ENCODE measurements at regions not wholly inside any gene's neighbourhood (a gene's known extent, or its start where the extent isn't known, plus 50 kb on each side); places are given as distances from the start of the nearest gene placed in this dataset.
"Not testable (repeated sequence)": the region's sequence is repeated elsewhere in the genome, so short reads cannot be mapped to it uniquely, and the experiment has no call there.

- ATAC-seq (no peak), DNase-seq (no peak)
- H3K4me1 Mint-ChIP-seq (ENCODE audit: low read depth), result no peaks in the 10 kb centered on the region
- H3K9me3 Mint-ChIP-seq, result no peaks in the 10 kb centered on the region
- H3K27me3 Mint-ChIP-seq (ENCODE audit: low read depth), result peaks cover 8% of the 10 kb centered on the region
- H3K4me3 Mint-ChIP-seq, result no peak overlapping the region
- no peaks in the 10 kb centered on the region for H3K36me3 Mint-ChIP-seq (ENCODE audit: insufficient read depth)
Measured at GRCh38 chr6:1226277-1227099, 85.4 kb upstream of the FOXQ1 start.

GRCh38 chr6:1224514-1224913, 87.4 kb upstream of the FOXQ1 start:
- no peak for DNase-seq
- Mint-ChIP-seq H3K9me3 (no peaks in the 10 kb centered on the region), H3K4me1 (ENCODE audit: low read depth) (no peaks in the 10 kb centered on the region), H3K27me3 (ENCODE audit: low read depth) (peaks cover 6% of the 10 kb centered on the region), H3K36me3 (ENCODE audit: insufficient read depth) (no peaks in the 10 kb centered on the region), H3K4me3 (no peak overlapping the region)
- ATAC-seq, result no peak

GRCh38 chr6:1222728-1223595, 88.9 kb upstream of the FOXQ1 start:
- no peaks in the 10 kb centered on the region for H3K4me1 Mint-ChIP-seq (ENCODE audit: low read depth)
- no peaks in the 10 kb centered on the region for H3K9me3 Mint-ChIP-seq
- DNase-seq (no peak), ATAC-seq (no peak)
- H3K36me3 Mint-ChIP-seq (ENCODE audit: insufficient read depth), result no peaks in the 10 kb centered on the region
- H3K27me3 Mint-ChIP-seq (ENCODE audit: low read depth), result peaks cover 2% of the 10 kb centered on the region
- no peak overlapping the region for H3K4me3 Mint-ChIP-seq

GRCh38 chr6:1217396-1217795, 94.5 kb upstream of the FOXQ1 start:
- DNase-seq (no peak), ATAC-seq (no peak)
- no peaks in the 10 kb centered on the region for H3K36me3 Mint-ChIP-seq (ENCODE audit: insufficient read depth)
- H3K27me3 Mint-ChIP-seq (ENCODE audit: low read depth), result peaks cover 4% of the 10 kb centered on the region
- no peak overlapping the region for H3K4me3 Mint-ChIP-seq
- no peaks in the 10 kb centered on the region for H3K9me3 Mint-ChIP-seq
- no peaks in the 10 kb centered on the region for H3K4me1 Mint-ChIP-seq (ENCODE audit: low read depth)

- DNase-seq (no peak), ATAC-seq (no peak)
- Mint-ChIP-seq H3K4me1 (ENCODE audit: low read depth) (no peaks in the 10 kb centered on the region), H3K27me3 (ENCODE audit: low read depth) (peaks cover 4% of the 10 kb centered on the region), H3K9me3 (no peaks in the 10 kb centered on the region), H3K36me3 (ENCODE audit: insufficient read depth) (no peaks in the 10 kb centered on the region), H3K4me3 (no peak overlapping the region)
Measured at GRCh38 chr6:1216488-1216974, 95.4 kb upstream of the FOXQ1 start.

- no peaks in the 10 kb centered on the region for H3K36me3 Mint-ChIP-seq (ENCODE audit: insufficient read depth)
Measured at GRCh38 chr6:1215884-1216487, 95.9 kb upstream of the FOXQ1 start.

GRCh38 chr6:1215023-1215422, 96.9 kb upstream of the FOXQ1 start:
- Mint-ChIP-seq H3K4me3 (no peak overlapping the region), H3K27me3 (ENCODE audit: low read depth) (peaks cover 4% of the 10 kb centered on the region), H3K9me3 (no peaks in the 10 kb centered on the region), H3K4me1 (ENCODE audit: low read depth) (no peaks in the 10 kb centered on the region), H3K36me3 (ENCODE audit: insufficient read depth) (no peaks in the 10 kb centered on the region)
- ATAC-seq (no peak), DNase-seq (no peak)

More at GRCh38 chr6:1215884-1216487, 95.9 kb upstream of the FOXQ1 start:
- H3K9me3 Mint-ChIP-seq, result no peaks in the 10 kb centered on the region
- DNase-seq, result no peak
- H3K4me1 Mint-ChIP-seq (ENCODE audit: low read depth), result no peaks in the 10 kb centered on the region
- ATAC-seq, result no peak
- H3K4me3 Mint-ChIP-seq, result no peak overlapping the region
- H3K27me3 Mint-ChIP-seq (ENCODE audit: low read depth), result peaks cover 4% of the 10 kb centered on the region

- no peaks in the 10 kb centered on the region for H3K36me3 Mint-ChIP-seq (ENCODE audit: insufficient read depth)
- ATAC-seq, result no peak
- H3K9me3 Mint-ChIP-seq, result no peaks in the 10 kb centered on the region
- H3K4me3 Mint-ChIP-seq, result no peak overlapping the region
- DNase-seq, result no peak
- no peaks in the 10 kb centered on the region for H3K4me1 Mint-ChIP-seq (ENCODE audit: low read depth)
- peaks cover 13% of the 10 kb centered on the region for H3K27me3 Mint-ChIP-seq (ENCODE audit: low read depth)
Measured at GRCh38 chr6:1212919-1213318, 99.0 kb upstream of the FOXQ1 start.

GRCh38 chr6:1212138-1212537, 99.8 kb upstream of the FOXQ1 start:
- H3K9me3 Mint-ChIP-seq; H3K36me3 Mint-ChIP-seq (ENCODE audit: insufficient read depth); H3K4me3 Mint-ChIP-seq; H3K4me1 Mint-ChIP-seq (ENCODE audit: low read depth); ATAC-seq; DNase-seq: not testable (repeated sequence)
- H3K27me3 Mint-ChIP-seq (ENCODE audit: low read depth), result peaks cover 13% of the 10 kb centered on the region

- not testable (repeated sequence) for DNase-seq; H3K36me3 Mint-ChIP-seq (ENCODE audit: insufficient read depth); ATAC-seq; H3K4me1 Mint-ChIP-seq (ENCODE audit: low read depth); H3K9me3 Mint-ChIP-seq; H3K4me3 Mint-ChIP-seq
- peaks cover 17% of the 10 kb centered on the region for H3K27me3 Mint-ChIP-seq (ENCODE audit: low read depth)
Measured at GRCh38 chr6:1210631-1211030, 101.3 kb upstream of the FOXQ1 start.

- ATAC-seq (no peak), DNase-seq (no peak)
- no peaks in the 10 kb centered on the region for H3K9me3 Mint-ChIP-seq
- peaks cover 20% of the 10 kb centered on the region for H3K27me3 Mint-ChIP-seq (ENCODE audit: low read depth)
- H3K4me3 Mint-ChIP-seq, result no peak overlapping the region
- no peaks in the 10 kb centered on the region for H3K4me1 Mint-ChIP-seq (ENCODE audit: low read depth)
- no peaks in the 10 kb centered on the region for H3K36me3 Mint-ChIP-seq (ENCODE audit: insufficient read depth)
Measured at GRCh38 chr6:1208876-1209275, 103.0 kb upstream of the FOXQ1 start.

- no peaks in the 10 kb centered on the region for H3K9me3 Mint-ChIP-seq
- peaks cover 20% of the 10 kb centered on the region for H3K27me3 Mint-ChIP-seq (ENCODE audit: low read depth)
- ATAC-seq (no peak), DNase-seq (no peak)
- H3K4me3 Mint-ChIP-seq, result no peak overlapping the region
- peaks cover 6% of the 10 kb centered on the region for H3K4me1 Mint-ChIP-seq (ENCODE audit: low read depth)
- H3K36me3 Mint-ChIP-seq (ENCODE audit: insufficient read depth), result no peaks in the 10 kb centered on the region
Measured at GRCh38 chr6:1203546-1203945, 108.4 kb upstream of the FOXQ1 start.

GRCh38 chr6:1202201-1202600, 109.7 kb upstream of the FOXQ1 start:
- H3K27me3 Mint-ChIP-seq (ENCODE audit: low read depth), result peaks cover 11% of the 10 kb centered on the region
- H3K36me3 Mint-ChIP-seq (ENCODE audit: insufficient read depth), result no peaks in the 10 kb centered on the region
- ATAC-seq, result peak; percentile 57 to 59
- H3K9me3 Mint-ChIP-seq, result no peaks in the 10 kb centered on the region
- peaks cover 6% of the 10 kb centered on the region for H3K4me1 Mint-ChIP-seq (ENCODE audit: low read depth)
- no peak overlapping the region for H3K4me3 Mint-ChIP-seq
- no peak for DNase-seq

- peaks cover 11% of the 10 kb centered on the region for H3K27me3 Mint-ChIP-seq (ENCODE audit: low read depth)
- H3K9me3 Mint-ChIP-seq, result no peaks in the 10 kb centered on the region
- H3K4me1 Mint-ChIP-seq (ENCODE audit: low read depth), result peaks cover 6% of the 10 kb centered on the region
- ATAC-seq (peak in 1 of 2 donors; percentile 20), DNase-seq (no peak)
- H3K36me3 Mint-ChIP-seq (ENCODE audit: insufficient read depth), result no peaks in the 10 kb centered on the region
- H3K4me3 Mint-ChIP-seq, result no peak overlapping the region
Measured at GRCh38 chr6:1201547-1202200, 110.2 kb upstream of the FOXQ1 start.

Data from activated T-cell treated with anti-CD3 and anti-CD28 coated beads, Interleukin-2, amount 50 U/mL, for 4 hours (primary cell).